ENCODE measurements at regions not wholly inside any gene's neighbourhood (a gene's known extent, or its start where the extent isn't known, plus 50 kb on each side); places are given as distances from the start of the nearest gene placed in this dataset.

DNA sequence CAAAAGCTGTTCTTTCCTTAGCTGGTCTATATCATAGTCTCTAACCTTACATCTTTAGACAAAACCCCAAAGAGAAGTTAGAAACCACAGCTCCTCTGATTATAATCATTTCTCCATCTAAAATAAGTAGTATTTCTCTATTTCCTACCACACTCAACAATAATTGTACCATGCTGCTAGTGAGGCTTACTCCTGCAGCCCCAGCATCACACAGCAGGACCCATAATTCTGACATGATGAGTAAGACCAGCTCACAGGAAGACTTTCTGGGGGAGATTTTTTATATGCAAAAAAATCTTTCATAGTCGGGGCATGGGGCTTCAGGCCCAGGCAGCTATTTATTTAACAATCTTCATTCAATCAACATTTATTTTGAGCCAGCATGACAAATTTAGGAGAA is 441.6 kb downstream of the DYNC2H1 start (continued):
- TF ChIP-seq ZBTB4 (CRISPR knock-in tag; IDR thresholded peaks at IDR 0.05; ENCODE audit: borderline replicate concordance) (no peak), KMT2B (CRISPR knock-in tag; IDR thresholded peaks at IDR 0.05) (no peak), ZBTB42 (CRISPR knock-in tag; IDR thresholded peaks at IDR 0.05) (no peak), ZNF331 (CRISPR knock-in tag; IDR thresholded peaks at IDR 0.05) (no peak), ZBTB49 (CRISPR knock-in tag; IDR thresholded peaks at IDR 0.05; ENCODE audit: borderline replicate concordance) (no peak), ZNF83 (CRISPR knock-in tag; IDR thresholded peaks at IDR 0.05; ENCODE audit: borderline replicate concordance) (no peak), JARID2 (CRISPR knock-in tag; IDR thresholded peaks at IDR 0.05; ENCODE audit: insufficient replicate concordance) (no peak)
- TF ChIP-seq, protein P1, sequence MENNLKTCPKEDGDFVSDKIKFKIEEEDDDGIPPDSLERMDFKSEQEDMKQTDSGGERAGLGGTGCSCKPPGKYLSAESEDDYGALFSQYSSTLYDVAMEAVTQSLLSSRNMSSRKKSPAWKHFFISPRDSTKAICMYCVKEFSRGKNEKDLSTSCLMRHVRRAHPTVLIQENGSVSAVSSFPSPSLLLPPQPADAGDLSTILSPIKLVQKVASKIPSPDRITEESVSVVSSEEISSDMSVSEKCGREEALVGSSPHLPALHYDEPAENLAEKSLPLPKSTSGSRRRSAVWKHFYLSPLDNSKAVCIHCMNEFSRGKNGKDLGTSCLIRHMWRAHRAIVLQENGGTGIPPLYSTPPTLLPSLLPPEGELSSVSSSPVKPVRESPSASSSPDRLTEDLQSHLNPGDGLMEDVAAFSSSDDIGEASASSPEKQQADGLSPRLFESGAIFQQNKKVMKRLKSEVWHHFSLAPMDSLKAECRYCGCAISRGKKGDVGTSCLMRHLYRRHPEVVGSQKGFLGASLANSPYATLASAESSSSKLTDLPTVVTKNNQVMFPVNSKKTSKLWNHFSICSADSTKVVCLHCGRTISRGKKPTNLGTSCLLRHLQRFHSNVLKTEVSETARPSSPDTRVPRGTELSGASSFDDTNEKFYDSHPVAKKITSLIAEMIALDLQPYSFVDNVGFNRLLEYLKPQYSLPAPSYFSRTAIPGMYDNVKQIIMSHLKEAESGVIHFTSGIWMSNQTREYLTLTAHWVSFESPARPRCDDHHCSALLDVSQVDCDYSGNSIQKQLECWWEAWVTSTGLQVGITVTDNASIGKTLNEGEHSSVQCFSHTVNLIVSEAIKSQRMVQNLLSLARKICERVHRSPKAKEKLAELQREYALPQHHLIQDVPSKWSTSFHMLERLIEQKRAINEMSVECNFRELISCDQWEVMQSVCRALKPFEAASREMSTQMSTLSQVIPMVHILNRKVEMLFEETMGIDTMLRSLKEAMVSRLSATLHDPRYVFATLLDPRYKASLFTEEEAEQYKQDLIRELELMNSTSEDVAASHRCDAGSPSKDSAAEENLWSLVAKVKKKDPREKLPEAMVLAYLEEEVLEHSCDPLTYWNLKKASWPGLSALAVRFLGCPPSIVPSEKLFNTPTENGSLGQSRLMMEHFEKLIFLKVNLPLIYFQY (CRISPR knock-in tag; IDR thresholded peaks at IDR 0.05; ENCODE audit: borderline replicate concordance): no peak

Measured in HepG2 (cell line).